ENCODE measurements at regions not wholly inside any gene's neighbourhood (a gene's known extent, or its start where the extent isn't known, plus 50 kb on each side); places are given as distances from the start of the nearest gene placed in this dataset.

DNA sequence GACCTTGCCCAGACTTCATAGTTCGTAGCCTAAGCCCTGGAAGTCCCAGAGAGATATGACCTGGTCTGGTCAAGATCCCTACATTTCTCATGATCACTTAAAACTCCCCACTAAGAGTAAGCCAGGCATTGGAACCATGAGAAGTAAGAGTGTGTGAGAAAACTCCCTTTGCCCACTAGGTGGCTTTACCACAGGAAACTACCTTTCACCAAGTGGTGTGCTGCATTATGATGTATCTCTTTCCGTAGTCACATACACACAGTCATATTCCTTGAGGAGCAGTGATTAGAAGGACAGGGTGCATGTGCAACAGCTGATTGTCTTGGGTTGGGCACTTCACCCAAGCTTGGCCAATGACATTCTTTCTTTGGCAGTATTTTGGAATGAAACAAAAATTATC, 639.3 kb downstream of the KCNJ2 start:
- H3K4me1 ChIP-seq (ENCODE audit: insufficient read depth, low read length): no peaks in the 10 kb centered on the region
- POLR2A ChIA-PET (ENCODE audit: partially characterized antibody): no interaction called here

DNA sequence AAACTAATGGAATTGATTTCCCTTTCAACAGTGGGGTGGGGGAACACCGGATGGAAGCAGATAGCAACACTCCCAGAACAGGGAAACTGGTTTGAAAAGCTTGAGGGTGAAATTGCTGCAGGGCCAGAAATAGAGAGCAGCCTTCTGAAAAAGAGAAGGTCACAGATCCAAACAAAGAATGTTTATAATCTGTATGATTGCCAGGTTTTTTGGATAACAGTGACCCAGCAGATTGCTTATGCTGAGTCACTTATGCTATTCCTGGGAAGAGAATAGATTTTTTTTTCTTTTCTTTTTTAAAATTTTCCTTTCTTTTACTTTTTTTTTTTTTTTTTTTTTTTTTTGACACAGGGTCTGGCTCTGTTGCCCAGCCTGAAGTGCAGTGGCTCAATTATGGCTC, 641.3 kb downstream of the KCNJ2 start:
- POLR2A ChIA-PET (ENCODE audit: partially characterized antibody): no interaction called here
- no peak for DNase-seq
- Histone ChIP-seq H3K4me3 (ENCODE audit: low read length in 2 of 2) (no peak overlapping the region), H3K27me3 (ENCODE audit: insufficient read depth, low read length) (no peaks in the 10 kb centered on the region), H3K27ac (ENCODE audit: low read depth, low read length) (no peak overlapping the region), H3K9me3 (ENCODE audit: control insufficient read depth in 1 of 2, low read length in 2 of 2) (no peaks in the 10 kb centered on the region), H3K36me3 (ENCODE audit: insufficient read depth, low read length) (no peaks in the 10 kb centered on the region), H3K4me1 (ENCODE audit: insufficient read depth, low read length) (no peaks in the 10 kb centered on the region)
- Mint-ChIP-seq H3K27ac (no peak overlapping the region), H3K36me3 (no peaks in the 10 kb centered on the region), H3K4me1 (no peaks in the 10 kb centered on the region), H3K4me3 (no peak overlapping the region), H3K9me3 (peaks cover 0 to 4% (median under 1%) of the 10 kb centered on the region in 8 donors), H3K27me3 (no peaks in the 10 kb centered on the region)
- CTCF ChIA-PET (ENCODE audit: partially characterized antibody): no interaction called here
- intact Hi-C loops (cut with micrococcal nuclease): no loop called here

More for the DNA sequence above, 639.3 kb downstream of the KCNJ2 start:
- H3K9me3 Mint-ChIP-seq: peaks cover 0 to 6% (median under 1%) of the 10 kb centered on the region in 8 donors
- no peaks in the 10 kb centered on the region for H3K36me3 Mint-ChIP-seq
- no peaks in the 10 kb centered on the region for H3K4me1 Mint-ChIP-seq
- Histone ChIP-seq H3K36me3 (ENCODE audit: insufficient read depth, low read length) (no peaks in the 10 kb centered on the region), H3K27me3 (ENCODE audit: insufficient read depth, low read length) (no peaks in the 10 kb centered on the region), H3K9me3 (ENCODE audit: control insufficient read depth in 1 of 2, low read length in 2 of 2) (no peaks in the 10 kb centered on the region), H3K27ac (ENCODE audit: low read depth, low read length) (no peak overlapping the region), H3K4me3 (ENCODE audit: low read length in 2 of 2) (no peak overlapping the region)
- H3K4me3 Mint-ChIP-seq: no peak overlapping the region
- no peaks in the 10 kb centered on the region for H3K27me3 Mint-ChIP-seq
- DNase-seq: no peak
- intact Hi-C loops (cut with micrococcal nuclease): no loop called here
- CTCF ChIA-PET (ENCODE audit: partially characterized antibody): no interaction called here
- no peak overlapping the region for H3K27ac Mint-ChIP-seq

DNA sequence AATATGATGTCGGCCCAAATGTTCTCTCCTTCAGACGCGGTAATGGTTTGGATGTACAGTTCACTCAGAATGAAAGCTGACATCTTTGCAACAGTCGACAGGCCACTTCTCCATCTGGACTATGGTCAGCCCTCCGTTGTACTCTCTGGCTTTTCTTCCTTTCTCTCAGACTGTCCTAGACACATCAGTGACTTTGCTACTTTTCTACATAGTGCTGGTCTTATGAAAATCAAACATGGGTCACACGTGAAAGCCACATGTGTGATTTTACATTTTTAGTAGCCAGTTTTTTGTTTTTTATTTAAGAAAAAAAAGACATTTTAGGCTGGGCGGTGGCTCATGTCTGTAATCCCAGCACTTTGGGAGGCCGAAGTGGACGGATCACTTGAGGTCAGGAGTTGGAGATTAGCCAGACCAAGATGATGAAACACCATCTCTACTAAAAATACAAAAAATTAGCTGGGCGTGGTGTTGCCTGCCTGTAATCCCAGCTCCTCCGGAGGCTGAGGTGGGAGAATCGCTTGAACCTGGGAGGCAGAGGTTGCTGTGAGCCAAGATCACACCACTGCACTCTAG, 644.1 kb downstream of the KCNJ2 start:
- H3K9me3 ChIP-seq (ENCODE audit: control insufficient read depth in 1 of 2, low read length in 2 of 2): no peaks in the 10 kb centered on the region
- no peak overlapping the region for H3K4me3 ChIP-seq (ENCODE audit: low read length in 2 of 2)
- H3K4me1 Mint-ChIP-seq: no peaks in the 10 kb centered on the region
- CTCF ChIA-PET (ENCODE audit: partially characterized antibody): no interaction called here
- H3K27ac Mint-ChIP-seq: no peak overlapping the region
- H3K27me3 Mint-ChIP-seq: no peaks in the 10 kb centered on the region
- H3K27me3 ChIP-seq (ENCODE audit: insufficient read depth, low read length): no peaks in the 10 kb centered on the region
- no peaks in the 10 kb centered on the region for H3K36me3 Mint-ChIP-seq
- POLR2A ChIA-PET (ENCODE audit: partially characterized antibody): no interaction called here
- no peak overlapping the region for H3K27ac ChIP-seq (ENCODE audit: low read depth, low read length)
- intact Hi-C loops (cut with micrococcal nuclease): no loop called here
- no peak for DNase-seq
- H3K36me3 ChIP-seq (ENCODE audit: insufficient read depth, low read length): no peaks in the 10 kb centered on the region
- peaks cover 0 to 4% (median 1%) of the 10 kb centered on the region in 8 donors for H3K9me3 Mint-ChIP-seq
- H3K4me1 ChIP-seq (ENCODE audit: insufficient read depth, low read length): no peaks in the 10 kb centered on the region
- no peak overlapping the region for H3K4me3 Mint-ChIP-seq

DNA sequence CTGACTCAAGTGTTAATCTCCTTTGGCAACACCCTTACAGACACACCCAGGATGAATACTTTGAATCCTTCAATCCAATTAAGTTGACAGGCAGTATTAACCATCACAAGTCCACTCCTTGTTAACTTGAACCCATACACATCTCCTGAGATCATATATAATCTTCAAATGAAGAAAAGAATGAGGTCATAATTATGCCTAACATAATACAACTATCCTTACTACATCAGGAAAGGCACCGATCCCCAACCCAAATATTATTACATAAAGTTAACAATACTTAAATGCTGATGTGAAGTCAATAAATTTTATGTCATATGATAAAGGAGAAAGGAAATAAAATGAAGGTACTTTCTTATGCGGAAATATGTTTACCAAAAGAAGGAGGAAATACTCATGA, 649.9 kb downstream of the KCNJ2 start:
- Mint-ChIP-seq H3K4me1 (no peaks in the 10 kb centered on the region), H3K4me3 (no peak overlapping the region), H3K27ac (no peak overlapping the region), H3K9me3 (peaks cover 0 to 8% (median 4%) of the 10 kb centered on the region in 8 donors), H3K27me3 (no peaks in the 10 kb centered on the region), H3K36me3 (no peaks in the 10 kb centered on the region)
- Histone ChIP-seq H3K9me3 (ENCODE audit: control insufficient read depth in 1 of 2, low read length in 2 of 2) (no peaks in the 10 kb centered on the region), H3K4me3 (ENCODE audit: low read length in 2 of 2) (no peak overlapping the region), H3K36me3 (ENCODE audit: insufficient read depth, low read length) (no peaks in the 10 kb centered on the region), H3K27me3 (ENCODE audit: insufficient read depth, low read length) (no peaks in the 10 kb centered on the region), H3K4me1 (ENCODE audit: insufficient read depth, low read length) (no peaks in the 10 kb centered on the region), H3K27ac (ENCODE audit: low read depth, low read length) (no peak overlapping the region)
- no peak for DNase-seq
- ChIA-PET CTCF (ENCODE audit: partially characterized antibody) (no interaction called here), POLR2A (ENCODE audit: partially characterized antibody) (no interaction called here)
- intact Hi-C loops (cut with micrococcal nuclease): no loop called here

DNA sequence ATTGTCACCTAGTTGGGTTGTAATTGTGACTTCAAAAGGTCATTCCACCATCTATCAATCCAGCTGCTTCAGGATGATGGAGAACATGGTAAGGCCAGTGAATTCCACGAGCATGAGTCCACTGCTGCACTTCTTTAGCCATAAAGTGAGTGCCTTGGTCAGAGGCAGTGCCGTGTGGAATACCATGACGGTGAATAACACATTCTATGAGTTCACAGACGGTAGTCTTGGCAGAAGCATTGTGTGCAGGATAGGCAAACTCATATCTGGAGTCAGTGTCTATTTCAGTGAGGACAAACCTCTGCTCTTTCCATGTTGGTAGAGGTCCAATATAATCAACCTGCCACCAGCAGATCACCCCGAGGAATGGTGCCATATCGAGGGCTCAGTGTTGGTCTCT, 650.9 kb downstream of the KCNJ2 start:
- no peaks in the 10 kb centered on the region for H3K27me3 Mint-ChIP-seq
- no peak for DNase-seq
- H3K27me3 ChIP-seq (ENCODE audit: insufficient read depth, low read length): no peaks in the 10 kb centered on the region
- H3K27ac ChIP-seq (ENCODE audit: low read depth, low read length): no peak overlapping the region
- H3K4me3 ChIP-seq (ENCODE audit: low read length in 2 of 2): no peak overlapping the region
- peak overlapping the region in 1 of 7 donors; percentile 22 for H3K27ac Mint-ChIP-seq
- intact Hi-C loops (cut with micrococcal nuclease): no loop called here
- H3K36me3 Mint-ChIP-seq: no peaks in the 10 kb centered on the region
- H3K36me3 ChIP-seq (ENCODE audit: insufficient read depth, low read length): no peaks in the 10 kb centered on the region
- peaks cover 0 to 8% (median 4%) of the 10 kb centered on the region in 8 donors for H3K9me3 Mint-ChIP-seq
- H3K4me1 Mint-ChIP-seq: no peaks in the 10 kb centered on the region
- ChIA-PET POLR2A (ENCODE audit: partially characterized antibody) (no interaction called here), CTCF (ENCODE audit: partially characterized antibody) (no interaction called here)
- no peaks in the 10 kb centered on the region for H3K4me1 ChIP-seq (ENCODE audit: insufficient read depth, low read length)
- H3K4me3 Mint-ChIP-seq: no peak overlapping the region
- no peaks in the 10 kb centered on the region for H3K9me3 ChIP-seq (ENCODE audit: control insufficient read depth in 1 of 2, low read length in 2 of 2)

DNA sequence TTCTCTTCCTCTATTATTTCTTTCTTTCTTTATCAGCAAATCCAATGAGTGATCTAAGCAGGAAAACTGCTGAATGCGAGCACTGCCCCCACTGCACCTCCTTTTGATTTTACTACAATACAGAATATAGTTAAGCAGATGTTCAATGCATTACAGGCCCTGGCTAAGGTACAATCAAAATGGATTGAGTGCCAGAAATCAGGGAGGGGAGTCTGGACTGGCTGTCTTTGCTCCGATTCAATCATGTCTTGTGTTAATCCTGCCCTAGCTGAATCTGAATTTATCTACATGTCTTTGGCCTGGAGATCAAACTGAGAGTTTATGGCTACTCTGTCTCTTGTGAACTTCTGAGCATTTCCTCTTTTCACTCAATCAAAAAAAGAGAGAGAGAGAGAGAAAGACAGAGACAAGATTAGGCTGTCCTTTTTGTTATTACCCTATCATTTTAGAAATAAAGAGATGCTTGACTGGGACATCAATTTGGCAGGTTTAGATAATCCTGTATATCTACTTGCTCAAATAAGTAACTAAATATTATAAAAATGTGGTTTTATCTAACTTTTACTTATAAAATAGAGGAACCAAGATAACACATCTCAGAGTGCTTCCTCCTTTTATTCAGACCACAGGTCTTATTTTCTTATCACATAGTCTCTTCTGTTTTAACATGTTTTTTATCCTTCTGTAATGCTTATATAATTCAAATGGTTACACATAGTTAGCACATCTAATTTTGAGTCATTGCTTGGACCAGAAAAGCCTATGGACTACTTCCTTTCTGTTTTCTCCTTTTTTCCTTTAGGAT, 656.2 kb downstream of the KCNJ2 start:
- H3K4me3 ChIP-seq (ENCODE audit: low read length in 2 of 2): no peak overlapping the region
- H3K9me3 ChIP-seq (ENCODE audit: control insufficient read depth in 1 of 2, low read length in 2 of 2): no peaks in the 10 kb centered on the region
- H3K36me3 ChIP-seq (ENCODE audit: insufficient read depth, low read length): no peaks in the 10 kb centered on the region
- Mint-ChIP-seq H3K4me1 (no peaks in the 10 kb centered on the region), H3K27ac (no peak overlapping the region), H3K36me3 (no peaks in the 10 kb centered on the region), H3K9me3 (peaks cover 0 to 15% (median 5%) of the 10 kb centered on the region in 8 donors), H3K27me3 (no peaks in the 10 kb centered on the region), H3K4me3 (no peak overlapping the region)
- no peaks in the 10 kb centered on the region for H3K27me3 ChIP-seq (ENCODE audit: insufficient read depth, low read length)
- no peaks in the 10 kb centered on the region for H3K4me1 ChIP-seq (ENCODE audit: insufficient read depth, low read length)
- CTCF ChIA-PET (ENCODE audit: partially characterized antibody): no interaction called here
- H3K27ac ChIP-seq (ENCODE audit: low read depth, low read length): no peak overlapping the region
- intact Hi-C loops (cut with micrococcal nuclease): no loop called here
- no peak for DNase-seq
- POLR2A ChIA-PET (ENCODE audit: partially characterized antibody): no interaction called here

DNA sequence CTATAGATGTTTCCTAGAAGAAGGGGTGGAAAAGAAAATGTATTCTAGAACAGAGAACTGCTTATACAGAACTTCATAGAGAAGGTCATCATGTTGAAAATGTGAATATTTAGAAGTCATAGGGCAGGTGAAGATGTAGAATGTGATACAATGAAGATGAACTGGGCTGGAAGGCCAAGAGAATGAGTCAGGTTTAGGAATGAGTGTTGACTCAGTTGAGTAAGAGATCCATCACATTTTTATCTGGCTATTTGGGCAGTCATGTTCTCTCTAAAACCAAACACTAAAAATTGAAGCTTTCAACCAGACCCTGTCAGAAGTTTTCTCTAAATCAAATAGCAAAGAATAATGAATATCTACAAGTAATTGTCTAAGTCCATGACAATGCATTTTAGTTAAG, 660.5 kb downstream of the KCNJ2 start:
- Mint-ChIP-seq H3K9me3 (peaks cover 0 to 11% (median 0%) of the 10 kb centered on the region in 8 donors), H3K36me3 (no peaks in the 10 kb centered on the region), H3K4me1 (no peaks in the 10 kb centered on the region), H3K4me3 (no peak overlapping the region), H3K27me3 (no peaks in the 10 kb centered on the region), H3K27ac (no peak overlapping the region)
- DNase-seq: no peak
- no peaks in the 10 kb centered on the region for H3K4me1 ChIP-seq (ENCODE audit: insufficient read depth, low read length)
- no peaks in the 10 kb centered on the region for H3K9me3 ChIP-seq (ENCODE audit: control insufficient read depth in 1 of 2, low read length in 2 of 2)
- ChIA-PET CTCF (ENCODE audit: partially characterized antibody) (no interaction called here), POLR2A (ENCODE audit: partially characterized antibody) (no interaction called here)
- no peak overlapping the region for H3K4me3 ChIP-seq (ENCODE audit: low read length in 2 of 2)
- no peaks in the 10 kb centered on the region for H3K27me3 ChIP-seq (ENCODE audit: insufficient read depth, low read length)
- no peak overlapping the region for H3K27ac ChIP-seq (ENCODE audit: low read depth, low read length)
- intact Hi-C loops (cut with micrococcal nuclease): no loop called here
- H3K36me3 ChIP-seq (ENCODE audit: insufficient read depth, low read length): no peaks in the 10 kb centered on the region

All from CD4-positive, alpha-beta memory T cell (primary cell).